GM12878 (cell line): ENCODE measurements at regions not wholly inside any gene's neighbourhood (a gene's known extent, or its start where the extent isn't known, plus 50 kb on each side); places are given as distances from the start of the nearest gene placed in this dataset.

Source experiments
- BACH1 ChIP-seq: fragments of 450-650 bp; IDR thresholded peaks from 2 replicates; pipeline ENCODE4 v1.6.1; 2017; ENCODE audit warnings: mild to moderate bottlenecking, borderline replicate concordance
- CREB1 ChIP-seq: IDR thresholded peaks from 2 replicates; pipeline ENCODE4 v1.6.1; 2012; ENCODE audit warnings: low read depth, mild to moderate bottlenecking, inconsistent platforms
- CTCF ChIP-seq, 3 experiments: IDR thresholded peaks in 2 of 3; conservative IDR thresholded peaks in 1 of 3; 2 replicates each; pipeline ENCODE4 v1.5.1; 2011; ENCODE audit warnings: low read depth in 3 of 3, low read length in 3 of 3, mild to moderate bottlenecking in 3 of 3, control low read depth in 2 of 3, moderate library complexity in 2 of 3, inconsistent platforms in 1 of 3, mixed read lengths in 1 of 3; ENCODE audit not compliant: control insufficient read depth in 2 of 3, insufficient read depth in 1 of 3; ENCODE audit errors: extremely low read depth in 1 of 3
- EP300 ChIP-seq, 2 experiments: fragments of 150-350 bp in 1 of 2; IDR thresholded peaks; 2 replicates each; pipeline ENCODE4 v1.6.1; 2011 to 2012; ENCODE audit warnings: low read depth in 2 of 2, low read length in 2 of 2, borderline replicate concordance in 1 of 2, improper control_type of control experiment in 1 of 2, inconsistent platforms in 1 of 2; ENCODE audit not compliant: control insufficient read depth in 1 of 2
- GABPA ChIP-seq: IDR thresholded peaks from 2 replicates; pipeline ENCODE4 v1.6.1; 2014; ENCODE audit warnings: antibody characterized with exemption, low read depth, mild to moderate bottlenecking, inconsistent platforms
- JUND ChIP-seq: IDR thresholded peaks from 2 replicates; pipeline ENCODE4 v1.6.1; 2012; ENCODE audit warnings: low read depth, mild to moderate bottlenecking, low read length, improper control_type of control experiment, moderate library complexity
- TF ChIP-seq, protein P1 (sequence below): IDR thresholded peaks from 2 replicates; pipeline ENCODE4 v1.6.1; 2011; ENCODE audit warnings: low read depth, low read length, improper control_type of control experiment, borderline replicate concordance

DNA sequence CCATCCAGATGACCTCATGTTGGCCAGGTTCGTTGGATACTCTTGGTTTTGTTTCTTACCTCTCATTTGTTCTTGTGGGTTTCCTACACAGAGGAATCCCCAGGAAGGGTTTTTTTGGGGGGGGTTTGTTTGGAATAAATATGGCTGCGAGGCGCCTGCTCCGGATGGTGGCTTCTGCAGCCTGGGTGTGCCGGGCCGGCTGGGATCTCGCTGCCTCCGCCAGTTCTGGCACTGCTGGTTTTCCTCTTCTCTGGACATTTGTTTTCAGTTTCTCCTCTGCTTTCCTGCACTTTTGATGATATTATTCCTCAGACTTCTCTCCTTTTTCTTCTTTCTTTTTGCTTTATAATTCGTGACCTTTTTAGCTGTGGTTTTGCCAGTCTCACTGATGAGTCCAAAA, 187.4 kb downstream of the OR4M2 start:
- TF ChIP-seq GABPA, result no peak
- TF ChIP-seq CTCF (IDR thresholded peaks at IDR 0.05 in 2 of 3, conservative IDR thresholded peaks at IDR 0.05 in 1 of 3; ENCODE audit: control insufficient read depth in 2 of 3, extremely low read depth in 1 of 3, insufficient read depth in 1 of 3, low read depth in 3 of 3, low read length in 3 of 3), result no peak
- no peak for TF ChIP-seq BACH1
- no peak for TF ChIP-seq EP300 (IDR thresholded peaks at IDR 0.05; ENCODE audit: borderline replicate concordance in 1 of 2, control insufficient read depth in 1 of 2, low read depth in 2 of 2, low read length in 2 of 2)
- TF ChIP-seq, protein P1, sequence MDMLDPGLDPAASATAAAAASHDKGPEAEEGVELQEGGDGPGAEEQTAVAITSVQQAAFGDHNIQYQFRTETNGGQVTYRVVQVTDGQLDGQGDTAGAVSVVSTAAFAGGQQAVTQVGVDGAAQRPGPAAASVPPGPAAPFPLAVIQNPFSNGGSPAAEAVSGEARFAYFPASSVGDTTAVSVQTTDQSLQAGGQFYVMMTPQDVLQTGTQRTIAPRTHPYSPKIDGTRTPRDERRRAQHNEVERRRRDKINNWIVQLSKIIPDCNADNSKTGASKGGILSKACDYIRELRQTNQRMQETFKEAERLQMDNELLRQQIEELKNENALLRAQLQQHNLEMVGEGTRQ, result no peak
- no peak for TF ChIP-seq CREB1
- TF ChIP-seq JUND, result no peak
